LHCN-M2 (cell line): ENCODE measurements at regions not wholly inside any gene's neighbourhood (a gene's known extent, or its start where the extent isn't known, plus 50 kb on each side); places are given as distances from the start of the nearest gene placed in this dataset.
A peak's percentile ranks its signal among the peaks of the same experiment; 100 is the strongest.

ENCODE experiments used
- DNase-seq: peaks from one replicate; pipeline ENCODE4 v3.0.0-alpha.2; 2012; ENCODE audit warnings: low read depth

- DNase-seq: no peak
Measured at GRCh38 chr17:79180358-79181005, 105.9 kb downstream of the ENGASE start.

- DNase-seq: no peak
Measured at GRCh38 chr17:79179334-79179733, 104.7 kb downstream of the ENGASE start.

DNA sequence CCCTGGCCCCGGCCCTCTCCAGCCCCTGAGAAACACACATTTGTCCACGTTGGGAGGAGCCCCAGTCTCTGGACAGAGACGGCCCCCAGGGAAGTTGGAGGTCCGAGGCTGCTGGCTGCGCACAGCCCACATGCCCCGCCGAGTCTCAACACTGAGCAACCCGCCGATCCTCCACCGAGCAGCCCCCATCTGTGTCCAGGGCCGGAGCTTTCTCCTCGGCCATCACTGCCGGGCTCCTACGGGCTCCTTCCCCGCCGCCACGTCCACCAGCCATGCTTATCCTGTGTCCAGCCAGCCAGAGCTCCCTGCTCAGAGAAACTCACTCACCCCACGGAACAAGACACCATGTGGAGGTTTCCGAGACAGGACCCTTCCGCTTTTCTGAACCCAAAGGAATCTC is 103.3 kb downstream of the ENGASE start:
- DNase-seq: no peak

DNA sequence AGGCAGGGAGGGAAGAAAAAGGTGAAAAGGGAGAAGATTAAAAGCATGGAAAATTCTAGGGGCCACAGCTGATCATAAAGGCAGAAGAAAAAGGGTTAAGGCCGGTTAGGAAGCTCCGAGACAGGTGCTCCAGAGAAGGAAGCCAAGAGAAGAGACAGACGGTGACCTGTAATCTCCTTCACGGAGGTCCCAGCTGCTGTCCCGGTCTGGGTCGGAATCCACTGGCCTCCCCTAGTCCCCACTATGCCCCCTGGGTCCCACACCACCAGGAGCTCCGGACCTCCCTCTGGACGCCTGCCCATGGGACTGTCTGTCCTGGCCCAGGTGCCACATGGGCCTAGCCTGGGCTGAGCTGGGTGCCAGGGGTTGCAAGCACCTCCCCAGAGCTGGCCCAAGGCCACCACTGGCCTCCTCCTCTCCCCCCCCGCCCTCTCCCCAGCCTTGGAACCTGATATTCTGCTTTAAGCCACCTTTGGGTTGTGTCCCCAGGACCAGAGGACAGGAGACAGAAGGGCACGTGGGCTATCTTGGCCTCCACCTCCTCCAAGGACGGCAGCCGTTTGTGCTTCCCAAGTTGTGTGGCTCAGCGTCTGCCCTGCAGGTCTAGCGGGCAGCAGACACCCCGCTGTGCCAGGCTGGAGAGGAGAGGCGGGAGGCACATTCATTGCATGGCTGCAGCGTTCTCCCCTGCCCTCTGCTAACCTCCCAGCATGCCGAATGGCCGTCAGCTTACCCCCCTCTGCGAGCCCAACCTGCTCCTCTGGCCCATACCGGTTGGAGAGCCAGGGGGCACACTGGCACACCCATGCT is 102.4 kb downstream of the ENGASE start:
- DNase-seq: no peak

DNA sequence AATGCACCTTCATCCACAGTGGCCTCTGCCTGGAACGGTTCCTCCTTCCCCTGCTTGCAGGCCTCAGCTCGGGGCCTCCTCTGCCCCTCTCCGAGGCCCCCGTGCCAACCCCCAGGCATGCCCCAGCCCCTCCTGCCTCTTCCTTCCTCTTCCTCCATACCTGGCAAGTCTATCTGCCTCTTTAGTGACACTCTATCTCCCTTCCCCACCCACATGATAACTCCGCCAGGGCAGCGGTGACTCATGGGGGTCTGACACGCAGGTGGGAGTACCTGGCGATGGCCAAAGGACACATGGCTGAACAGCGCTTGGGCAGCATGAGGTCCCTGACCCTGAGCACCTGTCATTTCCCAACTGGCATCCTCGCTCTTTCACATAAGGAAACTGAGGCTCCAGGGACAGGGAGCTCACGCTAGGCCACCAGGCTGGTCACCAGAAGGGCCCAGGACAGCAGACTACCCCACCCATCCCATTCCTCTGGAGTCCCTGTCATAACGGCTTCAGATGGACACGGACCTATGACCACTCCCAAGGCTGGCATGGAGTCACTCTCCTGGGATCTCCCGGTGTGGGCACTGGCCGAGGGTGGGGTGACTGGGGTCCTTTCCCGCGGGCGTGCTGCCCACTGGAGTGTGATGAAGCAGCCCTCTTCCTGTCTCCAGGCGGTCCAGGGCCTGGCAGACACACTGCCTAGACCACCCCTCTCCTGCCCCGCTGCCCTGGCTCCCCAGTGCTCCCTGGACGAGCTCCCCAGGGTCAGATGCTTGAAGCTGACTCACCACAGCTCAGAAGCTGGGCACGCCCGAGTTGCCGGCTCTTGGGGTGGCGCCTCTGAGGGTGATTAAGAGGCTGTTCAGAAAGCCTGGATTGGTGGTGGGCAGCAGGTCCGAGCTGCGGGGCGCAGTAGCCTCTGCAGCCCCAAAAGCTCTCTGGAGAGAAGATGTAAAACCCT is 100.6 kb downstream of the ENGASE start:
- no peak for DNase-seq

- DNase-seq: no peak
Measured at GRCh38 chr17:79174193-79174765, 99.7 kb downstream of the ENGASE start.

GRCh38 chr17:79171188-79171587 is 96.6 kb downstream of the ENGASE start:
- DNase-seq: no peak

GRCh38 chr17:79169861-79170260 is 95.2 kb downstream of the ENGASE start:
- no peak for DNase-seq

GRCh38 chr17:79169366-79169765 is 94.7 kb downstream of the ENGASE start:
- DNase-seq: no peak

- no peak for DNase-seq
Measured at GRCh38 chr17:79168486-79169055, 93.9 kb downstream of the ENGASE start.

DNA sequence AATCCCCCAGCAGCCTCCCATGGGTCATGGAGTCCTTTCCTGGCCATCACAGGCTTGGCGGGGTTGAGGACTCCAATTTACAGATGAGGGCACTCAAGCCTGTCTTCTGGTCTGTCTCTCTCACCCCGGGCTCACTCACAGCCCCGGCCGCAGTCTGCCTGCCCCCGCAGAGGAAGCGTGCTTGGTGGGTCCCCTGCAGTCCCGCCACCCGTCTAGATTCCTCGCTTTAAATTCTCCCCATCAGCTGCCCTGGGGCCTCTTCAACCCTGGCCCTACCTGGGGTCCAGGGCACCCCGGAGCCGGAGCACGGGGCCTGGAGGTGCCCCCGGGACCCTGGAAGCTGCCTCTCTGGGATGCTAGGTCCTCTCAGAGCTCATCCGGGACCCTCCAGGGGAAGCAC is 92.9 kb downstream of the ENGASE start:
- DNase-seq: no peak

GRCh38 chr17:79165756-79166473 is 91.3 kb downstream of the ENGASE start:
- DNase-seq: no peak

DNA sequence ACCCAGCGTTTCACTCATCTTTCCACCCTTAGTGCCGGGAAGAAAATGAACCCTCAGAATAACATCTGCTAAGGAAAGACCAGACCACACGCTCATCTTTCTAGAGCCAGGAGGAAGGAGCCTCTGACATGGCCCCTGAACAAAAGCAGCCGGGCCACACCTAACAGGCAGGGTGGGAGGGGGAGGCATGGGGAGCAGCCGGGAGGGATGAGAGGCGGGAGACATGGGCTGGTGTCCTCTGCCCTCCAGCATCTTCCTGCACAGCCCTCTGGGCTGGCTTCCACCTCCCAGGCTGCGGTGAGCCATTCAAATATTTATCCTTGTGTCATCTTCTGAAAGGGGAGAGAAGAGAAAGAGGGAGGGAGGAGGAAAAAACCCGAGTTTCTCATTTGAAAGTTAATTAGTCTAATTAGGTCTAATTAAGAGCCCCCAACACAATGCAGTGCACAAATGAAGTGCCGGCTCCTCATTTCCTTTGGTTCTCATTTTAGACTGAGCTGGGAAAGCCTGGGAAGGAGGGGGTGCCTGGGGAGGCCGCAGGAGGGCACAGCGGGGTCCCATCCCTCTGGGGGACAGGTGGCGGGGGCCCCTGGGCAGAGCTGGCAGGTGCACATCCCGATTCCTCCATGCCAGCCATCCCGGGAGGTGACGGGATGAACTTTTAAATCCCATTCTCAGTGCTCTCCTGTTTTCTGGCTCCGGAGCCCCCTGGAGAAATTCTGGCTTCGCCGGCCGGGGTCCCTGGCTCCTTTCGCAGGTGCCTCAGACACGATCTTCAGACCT is 90.5 kb downstream of the ENGASE start:
- DNase-seq: no peak

- DNase-seq: no peak
Measured at GRCh38 chr17:79164408-79164807, 89.8 kb downstream of the ENGASE start.

- no peak for DNase-seq
Measured at GRCh38 chr17:79163071-79163470, 88.4 kb downstream of the ENGASE start.

GRCh38 chr17:79162012-79162963 is 87.7 kb downstream of the ENGASE start:
- no peak for DNase-seq

DNA sequence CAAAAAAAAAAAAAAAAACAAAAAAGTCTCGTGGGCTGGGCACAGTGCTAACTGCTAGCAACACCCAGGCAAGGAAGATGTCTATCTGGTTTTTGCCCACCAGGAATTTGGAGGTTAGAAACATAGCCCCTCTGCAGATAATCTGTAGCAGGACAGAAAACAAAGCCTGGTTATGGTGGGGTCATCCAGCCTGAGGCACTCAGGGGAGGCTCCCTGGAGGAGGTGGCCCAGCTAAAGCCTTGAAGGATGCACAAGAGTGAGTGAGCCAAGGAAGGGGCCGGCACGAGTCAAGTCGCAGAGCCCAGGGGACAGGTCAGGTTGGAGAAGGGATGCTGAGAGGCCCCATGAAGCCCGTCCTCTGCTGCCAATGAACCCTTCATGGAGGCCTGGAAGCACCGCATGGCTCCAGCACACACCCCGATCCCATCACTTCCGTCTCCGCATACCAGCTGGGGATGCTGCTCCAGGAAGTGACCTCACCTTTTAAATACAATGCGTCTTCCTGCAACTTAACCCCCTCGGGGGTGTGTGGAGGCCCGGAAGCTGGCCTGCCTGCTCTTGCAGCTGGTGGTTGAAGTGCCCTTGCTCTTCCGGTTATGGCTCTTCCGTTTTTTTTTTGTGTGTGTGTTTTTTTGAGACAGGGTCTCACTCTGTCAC is 86.5 kb downstream of the ENGASE start:
- DNase-seq: peak; percentile 3

GRCh38 chr17:79159926-79160325 is 85.3 kb downstream of the ENGASE start:
- no peak for DNase-seq
